ENCODE measurements at regions not wholly inside any gene's neighbourhood (a gene's known extent, or its start where the extent isn't known, plus 50 kb on each side); places are given as distances from the start of the nearest gene placed in this dataset.

- no peak for TF ChIP-seq CTCF (IDR thresholded peaks at IDR 0.05)
- TF ChIP-seq POLR2A (IDR thresholded peaks at IDR 0.05), result no peak
- TF ChIP-seq POLR2AphosphoS5 (IDR thresholded peaks at IDR 0.05), result no peak
Observed at GRCh38 chr2:94622113-94622618, 249.1 kb upstream of the TEKT4 start.

All from suprapubic skin (tissue), 4 donors.